GM12878 (cell line): ENCODE measurements at regions not wholly inside any gene's neighbourhood (a gene's known extent, or its start where the extent isn't known, plus 50 kb on each side); places are given as distances from the start of the nearest gene placed in this dataset.

Source experiments
- RAD21 ChIP-seq: IDR thresholded peaks from 2 replicates; pipeline ENCODE4 v1.6.1; 2011; ENCODE audit warnings: mild to moderate bottlenecking, low read depth, low read length, moderate library complexity; ENCODE audit not compliant: insufficient read depth
- TCF3 ChIP-seq: IDR thresholded peaks from 2 replicates; pipeline ENCODE4 v1.6.1; 2012; ENCODE audit warnings: low read depth, mild to moderate bottlenecking, low read length, borderline replicate concordance; ENCODE audit not compliant: insufficient read depth
- TF ChIP-seq, protein P1 (sequence below): IDR thresholded peaks from 2 replicates; pipeline ENCODE4 v1.6.1; 2012; ENCODE audit warnings: low read depth, low read length, improper control_type of control experiment
- TF ChIP-seq, protein P2 (sequence below): IDR thresholded peaks from 2 replicates; pipeline ENCODE4 v1.6.1; 2012; ENCODE audit warnings: improper control_type of control experiment, low read depth, low read length; ENCODE audit not compliant: insufficient replicate concordance

DNA sequence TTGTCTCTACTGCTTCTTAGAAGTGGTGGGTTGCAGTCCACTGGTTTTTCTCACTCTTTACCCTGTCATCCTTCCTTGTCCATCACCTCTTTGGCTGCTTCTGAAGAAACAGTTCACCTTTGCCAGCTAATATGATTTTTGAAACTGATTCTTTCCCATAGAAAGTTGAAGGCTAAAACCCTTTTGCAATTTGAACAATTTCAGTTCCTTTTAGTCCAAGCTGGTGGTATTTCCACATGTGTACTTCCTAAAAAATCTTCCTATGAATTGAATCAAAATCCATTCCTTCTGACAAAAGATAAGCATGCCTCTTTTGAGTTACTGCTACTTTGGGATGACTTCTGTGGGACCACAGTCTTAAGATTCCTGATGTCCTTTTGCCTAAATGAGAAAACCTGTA lies 210.0 kb upstream of the MAN1A1 start:
- TF ChIP-seq, protein P1, sequence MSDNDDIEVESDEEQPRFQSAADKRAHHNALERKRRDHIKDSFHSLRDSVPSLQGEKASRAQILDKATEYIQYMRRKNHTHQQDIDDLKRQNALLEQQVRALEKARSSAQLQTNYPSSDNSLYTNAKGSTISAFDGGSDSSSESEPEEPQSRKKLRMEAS: no peak
- no peak for TF ChIP-seq RAD21
- TF ChIP-seq, protein P2, sequence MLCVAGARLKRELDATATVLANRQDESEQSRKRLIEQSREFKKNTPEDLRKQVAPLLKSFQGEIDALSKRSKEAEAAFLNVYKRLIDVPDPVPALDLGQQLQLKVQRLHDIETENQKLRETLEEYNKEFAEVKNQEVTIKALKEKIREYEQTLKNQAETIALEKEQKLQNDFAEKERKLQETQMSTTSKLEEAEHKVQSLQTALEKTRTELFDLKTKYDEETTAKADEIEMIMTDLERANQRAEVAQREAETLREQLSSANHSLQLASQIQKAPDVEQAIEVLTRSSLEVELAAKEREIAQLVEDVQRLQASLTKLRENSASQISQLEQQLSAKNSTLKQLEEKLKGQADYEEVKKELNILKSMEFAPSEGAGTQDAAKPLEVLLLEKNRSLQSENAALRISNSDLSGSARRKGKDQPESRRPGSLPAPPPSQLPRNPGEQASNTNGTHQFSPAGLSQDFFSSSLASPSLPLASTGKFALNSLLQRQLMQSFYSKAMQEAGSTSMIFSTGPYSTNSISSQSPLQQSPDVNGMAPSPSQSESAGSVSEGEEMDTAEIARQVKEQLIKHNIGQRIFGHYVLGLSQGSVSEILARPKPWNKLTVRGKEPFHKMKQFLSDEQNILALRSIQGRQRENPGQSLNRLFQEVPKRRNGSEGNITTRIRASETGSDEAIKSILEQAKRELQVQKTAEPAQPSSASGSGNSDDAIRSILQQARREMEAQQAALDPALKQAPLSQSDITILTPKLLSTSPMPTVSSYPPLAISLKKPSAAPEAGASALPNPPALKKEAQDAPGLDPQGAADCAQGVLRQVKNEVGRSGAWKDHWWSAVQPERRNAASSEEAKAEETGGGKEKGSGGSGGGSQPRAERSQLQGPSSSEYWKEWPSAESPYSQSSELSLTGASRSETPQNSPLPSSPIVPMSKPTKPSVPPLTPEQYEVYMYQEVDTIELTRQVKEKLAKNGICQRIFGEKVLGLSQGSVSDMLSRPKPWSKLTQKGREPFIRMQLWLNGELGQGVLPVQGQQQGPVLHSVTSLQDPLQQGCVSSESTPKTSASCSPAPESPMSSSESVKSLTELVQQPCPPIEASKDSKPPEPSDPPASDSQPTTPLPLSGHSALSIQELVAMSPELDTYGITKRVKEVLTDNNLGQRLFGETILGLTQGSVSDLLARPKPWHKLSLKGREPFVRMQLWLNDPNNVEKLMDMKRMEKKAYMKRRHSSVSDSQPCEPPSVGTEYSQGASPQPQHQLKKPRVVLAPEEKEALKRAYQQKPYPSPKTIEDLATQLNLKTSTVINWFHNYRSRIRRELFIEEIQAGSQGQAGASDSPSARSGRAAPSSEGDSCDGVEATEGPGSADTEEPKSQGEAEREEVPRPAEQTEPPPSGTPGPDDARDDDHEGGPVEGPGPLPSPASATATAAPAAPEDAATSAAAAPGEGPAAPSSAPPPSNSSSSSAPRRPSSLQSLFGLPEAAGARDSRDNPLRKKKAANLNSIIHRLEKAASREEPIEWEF: no peak
- no peak for TF ChIP-seq TCF3
